ENCODE measurements at regions not wholly inside any gene's neighbourhood (a gene's known extent, or its start where the extent isn't known, plus 50 kb on each side); places are given as distances from the start of the nearest gene placed in this dataset.

DNA sequence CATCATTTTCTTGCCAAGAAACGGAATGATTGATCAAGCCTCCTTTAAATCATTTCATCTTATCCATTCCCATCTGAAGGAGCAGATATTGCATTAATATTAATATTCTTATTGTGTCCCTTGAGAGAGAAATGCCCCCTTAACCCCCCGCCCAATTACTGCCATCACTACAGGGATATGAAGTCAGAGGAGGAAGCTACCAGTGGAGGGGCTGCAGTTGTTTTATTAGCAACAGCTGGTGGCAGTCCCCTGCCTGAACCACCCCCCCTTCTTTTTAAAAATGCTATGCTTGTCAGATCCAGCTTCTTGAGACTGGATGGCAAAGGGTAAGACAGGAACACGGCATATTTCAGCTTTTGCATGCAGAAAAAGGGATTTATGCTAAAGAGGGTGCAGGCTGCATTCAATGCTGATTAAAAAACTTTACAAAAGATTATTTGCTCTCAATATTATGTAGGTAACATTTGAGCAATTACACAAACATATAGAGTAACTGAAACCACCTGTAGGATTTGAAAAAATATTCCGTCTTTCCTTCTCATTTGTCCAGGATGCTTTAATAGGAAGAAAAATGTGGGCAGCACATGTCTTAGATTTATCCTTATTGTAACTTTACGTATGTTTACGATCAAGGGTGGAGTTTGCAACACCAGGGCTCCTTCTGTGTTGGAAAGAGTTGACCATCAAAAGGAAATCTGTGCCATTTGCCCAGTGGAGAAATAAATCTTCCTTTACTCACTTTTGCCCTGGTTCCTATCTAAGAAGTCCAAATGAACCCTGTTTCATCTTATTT lies 77.7 kb downstream of the ZBTB18 start:
- TF ChIP-seq, protein P1, sequence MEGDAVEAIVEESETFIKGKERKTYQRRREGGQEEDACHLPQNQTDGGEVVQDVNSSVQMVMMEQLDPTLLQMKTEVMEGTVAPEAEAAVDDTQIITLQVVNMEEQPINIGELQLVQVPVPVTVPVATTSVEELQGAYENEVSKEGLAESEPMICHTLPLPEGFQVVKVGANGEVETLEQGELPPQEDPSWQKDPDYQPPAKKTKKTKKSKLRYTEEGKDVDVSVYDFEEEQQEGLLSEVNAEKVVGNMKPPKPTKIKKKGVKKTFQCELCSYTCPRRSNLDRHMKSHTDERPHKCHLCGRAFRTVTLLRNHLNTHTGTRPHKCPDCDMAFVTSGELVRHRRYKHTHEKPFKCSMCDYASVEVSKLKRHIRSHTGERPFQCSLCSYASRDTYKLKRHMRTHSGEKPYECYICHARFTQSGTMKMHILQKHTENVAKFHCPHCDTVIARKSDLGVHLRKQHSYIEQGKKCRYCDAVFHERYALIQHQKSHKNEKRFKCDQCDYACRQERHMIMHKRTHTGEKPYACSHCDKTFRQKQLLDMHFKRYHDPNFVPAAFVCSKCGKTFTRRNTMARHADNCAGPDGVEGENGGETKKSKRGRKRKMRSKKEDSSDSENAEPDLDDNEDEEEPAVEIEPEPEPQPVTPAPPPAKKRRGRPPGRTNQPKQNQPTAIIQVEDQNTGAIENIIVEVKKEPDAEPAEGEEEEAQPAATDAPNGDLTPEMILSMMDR (IDR thresholded peaks at IDR 0.05), result no peak
- TF ChIP-seq POLR2A (IDR thresholded peaks at IDR 0.05), result no peak
